ENCODE measurements at regions not wholly inside any gene's neighbourhood (a gene's known extent, or its start where the extent isn't known, plus 50 kb on each side); places are given as distances from the start of the nearest gene placed in this dataset.
"Not testable (repeated sequence)": the region's sequence is repeated elsewhere in the genome, so short reads cannot be mapped to it uniquely, and the experiment has no call there.

DNA sequence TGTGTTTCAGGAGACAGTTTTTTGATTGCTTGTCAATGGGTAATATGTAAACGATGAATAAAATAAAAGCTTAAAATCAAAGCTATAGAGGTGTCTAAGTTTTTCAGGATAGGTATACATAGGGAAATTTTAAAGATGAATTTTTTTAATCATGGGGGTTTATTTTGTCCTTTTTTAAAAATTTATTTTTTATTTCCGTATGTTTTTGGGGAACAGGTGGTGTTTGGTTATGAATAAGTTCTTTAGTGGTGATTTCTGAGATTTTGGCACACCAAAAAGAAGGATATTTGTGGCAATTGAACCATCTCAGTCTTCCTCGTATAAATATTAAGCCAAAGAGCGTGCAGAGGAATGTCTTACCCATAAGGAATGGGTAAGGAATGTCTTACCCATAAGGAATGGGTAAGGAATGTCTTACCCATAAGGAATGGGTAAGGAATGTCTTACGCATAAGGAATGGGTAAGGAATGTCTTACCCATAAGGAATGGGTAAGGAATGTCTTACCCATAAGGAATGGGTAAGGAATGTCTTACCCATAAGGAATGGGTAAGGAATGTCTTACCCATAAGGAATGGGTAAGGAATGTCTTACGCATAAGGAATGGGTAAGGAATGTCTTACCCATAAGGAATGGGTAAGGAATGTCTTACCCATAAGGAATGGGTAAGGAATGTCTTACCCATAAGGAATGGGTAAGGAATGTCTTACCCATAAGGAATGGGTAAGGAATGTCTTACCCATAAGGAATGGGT, 53.5 kb upstream of the PLCB4 start:
- TF ChIP-seq, protein P1, sequence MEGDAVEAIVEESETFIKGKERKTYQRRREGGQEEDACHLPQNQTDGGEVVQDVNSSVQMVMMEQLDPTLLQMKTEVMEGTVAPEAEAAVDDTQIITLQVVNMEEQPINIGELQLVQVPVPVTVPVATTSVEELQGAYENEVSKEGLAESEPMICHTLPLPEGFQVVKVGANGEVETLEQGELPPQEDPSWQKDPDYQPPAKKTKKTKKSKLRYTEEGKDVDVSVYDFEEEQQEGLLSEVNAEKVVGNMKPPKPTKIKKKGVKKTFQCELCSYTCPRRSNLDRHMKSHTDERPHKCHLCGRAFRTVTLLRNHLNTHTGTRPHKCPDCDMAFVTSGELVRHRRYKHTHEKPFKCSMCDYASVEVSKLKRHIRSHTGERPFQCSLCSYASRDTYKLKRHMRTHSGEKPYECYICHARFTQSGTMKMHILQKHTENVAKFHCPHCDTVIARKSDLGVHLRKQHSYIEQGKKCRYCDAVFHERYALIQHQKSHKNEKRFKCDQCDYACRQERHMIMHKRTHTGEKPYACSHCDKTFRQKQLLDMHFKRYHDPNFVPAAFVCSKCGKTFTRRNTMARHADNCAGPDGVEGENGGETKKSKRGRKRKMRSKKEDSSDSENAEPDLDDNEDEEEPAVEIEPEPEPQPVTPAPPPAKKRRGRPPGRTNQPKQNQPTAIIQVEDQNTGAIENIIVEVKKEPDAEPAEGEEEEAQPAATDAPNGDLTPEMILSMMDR (conservative IDR thresholded peaks at IDR 0.05 in 1 of 2, IDR thresholded peaks at IDR 0.05 in 1 of 2; ENCODE audit: extremely low read depth in 1 of 2, insufficient read depth in 1 of 2, low read depth in 1 of 2, low read length in 2 of 2), result not testable (repeated sequence)
- TF ChIP-seq EZH2 (IDR thresholded peaks at IDR 0.05; ENCODE audit: borderline replicate concordance, low read length), result not testable (repeated sequence)
